ENCODE measurements at regions not wholly inside any gene's neighbourhood (a gene's known extent, or its start where the extent isn't known, plus 50 kb on each side); places are given as distances from the start of the nearest gene placed in this dataset.

DNA sequence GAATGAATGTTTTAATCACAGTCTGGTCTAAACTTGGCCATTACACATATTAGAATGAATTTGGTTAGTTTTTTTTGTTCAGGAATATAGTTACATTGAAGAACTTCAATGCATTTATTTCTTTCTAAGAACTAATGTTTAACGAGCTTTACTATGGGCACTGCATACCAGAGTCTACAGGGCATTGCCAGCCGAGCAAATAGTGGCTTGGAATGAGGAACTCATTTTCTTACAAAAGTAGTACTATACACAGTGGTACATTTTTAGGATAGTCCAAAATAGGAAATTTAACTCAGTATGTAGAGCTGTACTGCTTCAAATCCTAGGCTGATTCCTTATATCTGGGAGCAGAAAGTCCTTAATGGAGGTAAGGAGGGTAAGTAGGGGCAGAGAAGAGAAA lies 155.4 kb downstream of the CARTPT start:
- TF ChIP-seq, protein P1, sequence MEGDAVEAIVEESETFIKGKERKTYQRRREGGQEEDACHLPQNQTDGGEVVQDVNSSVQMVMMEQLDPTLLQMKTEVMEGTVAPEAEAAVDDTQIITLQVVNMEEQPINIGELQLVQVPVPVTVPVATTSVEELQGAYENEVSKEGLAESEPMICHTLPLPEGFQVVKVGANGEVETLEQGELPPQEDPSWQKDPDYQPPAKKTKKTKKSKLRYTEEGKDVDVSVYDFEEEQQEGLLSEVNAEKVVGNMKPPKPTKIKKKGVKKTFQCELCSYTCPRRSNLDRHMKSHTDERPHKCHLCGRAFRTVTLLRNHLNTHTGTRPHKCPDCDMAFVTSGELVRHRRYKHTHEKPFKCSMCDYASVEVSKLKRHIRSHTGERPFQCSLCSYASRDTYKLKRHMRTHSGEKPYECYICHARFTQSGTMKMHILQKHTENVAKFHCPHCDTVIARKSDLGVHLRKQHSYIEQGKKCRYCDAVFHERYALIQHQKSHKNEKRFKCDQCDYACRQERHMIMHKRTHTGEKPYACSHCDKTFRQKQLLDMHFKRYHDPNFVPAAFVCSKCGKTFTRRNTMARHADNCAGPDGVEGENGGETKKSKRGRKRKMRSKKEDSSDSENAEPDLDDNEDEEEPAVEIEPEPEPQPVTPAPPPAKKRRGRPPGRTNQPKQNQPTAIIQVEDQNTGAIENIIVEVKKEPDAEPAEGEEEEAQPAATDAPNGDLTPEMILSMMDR (conservative IDR thresholded peaks at IDR 0.05) = no peak
- TF ChIP-seq ZFX (IDR thresholded peaks at IDR 0.05) = no peak

Data from C4-2B (cell line).